ENCODE measurements at regions not wholly inside any gene's neighbourhood (a gene's known extent, or its start where the extent isn't known, plus 50 kb on each side); places are given as distances from the start of the nearest gene placed in this dataset.

- H3K79me2 ChIP-seq (ENCODE audit: low read length), result no peaks in the 10 kb centered on the region
- H3K9ac ChIP-seq (ENCODE audit: low read length), result no peak overlapping the region
- intact Hi-C loops (cut with micrococcal nuclease), result no loop called here
- no peak for DNase-seq
- H3K9me3 ChIP-seq (ENCODE audit: low read length), result peaks cover 14% of the 10 kb centered on the region; the same call in 1 of the 2 replicates
- no peak overlapping the region for H3K4me3 ChIP-seq (ENCODE audit: low read length)
- ChIA-PET POLR2A (ENCODE audit: unreplicated experiment) (no interaction called here), CTCF (no interaction called here)
- no peak overlapping the region for H3K27ac ChIP-seq (ENCODE audit: low read length)
- TF ChIP-seq EZH2 (IDR thresholded peaks at IDR 0.05; ENCODE audit: low read length, unreplicated experiment) (no peak), CTCF (conservative IDR thresholded peaks at IDR 0.05; ENCODE audit: low read depth, low read length) (no peak), EZH2phosphoT487 (IDR thresholded peaks at IDR 0.05; ENCODE audit: borderline replicate concordance, low read length) (no peak)
- H3K36me3 ChIP-seq (ENCODE audit: low read depth, low read length), result no peaks in the 10 kb centered on the region
- no peaks in the 10 kb centered on the region for H3K4me1 ChIP-seq (ENCODE audit: insufficient read depth, low read length)
- no TSS peak for BruUV-seq (replicated peaks)
- no peaks in the 10 kb centered on the region for H3F3A ChIP-seq (ENCODE audit: low read length, unreplicated experiment)
- H2AFZ ChIP-seq (ENCODE audit: low read length), result no peak overlapping the region
- no peak for ATAC-seq
- no peaks in the 10 kb centered on the region for H3K9me2 ChIP-seq (replicated peaks; ENCODE audit: low read length)
- H3K27me3 ChIP-seq (ENCODE audit: low read length), result no peaks in the 10 kb centered on the region
- H4K20me1 ChIP-seq (ENCODE audit: low read length), result no peaks in the 10 kb centered on the region
- no peak overlapping the region for H3K4me2 ChIP-seq (ENCODE audit: low read length)
Measured at GRCh38 chr3:73271-73670, 123.3 kb upstream of the CHL1 start.

GRCh38 chr3:74676-75243, 121.8 kb upstream of the CHL1 start:
- no peaks in the 10 kb centered on the region for H3K79me2 ChIP-seq (ENCODE audit: low read length)
- no peak for TF ChIP-seq EZH2phosphoT487 (IDR thresholded peaks at IDR 0.05; ENCODE audit: borderline replicate concordance, low read length)
- TF ChIP-seq EZH2 (IDR thresholded peaks at IDR 0.05; ENCODE audit: low read length, unreplicated experiment), result no peak
- no peak for TF ChIP-seq CTCF (conservative IDR thresholded peaks at IDR 0.05; ENCODE audit: low read depth, low read length)
- H3K27ac ChIP-seq (ENCODE audit: low read length), result no peak overlapping the region
- BruUV-seq (replicated peaks), result no TSS peak
- no peaks in the 10 kb centered on the region for H3K36me3 ChIP-seq (ENCODE audit: low read depth, low read length)
- H3F3A ChIP-seq (ENCODE audit: low read length, unreplicated experiment), result no peaks in the 10 kb centered on the region
- DNase-seq (no peak), ATAC-seq (no peak)
- no peak overlapping the region for H2AFZ ChIP-seq (ENCODE audit: low read length)
- no peaks in the 10 kb centered on the region for H3K4me1 ChIP-seq (ENCODE audit: insufficient read depth, low read length)
- H3K4me2 ChIP-seq (ENCODE audit: low read length), result no peak overlapping the region
- ChIA-PET POLR2A (ENCODE audit: unreplicated experiment) (no interaction called here), CTCF (no interaction called here)
- H3K9me3 ChIP-seq (ENCODE audit: low read length), result peaks cover 23% of the 10 kb centered on the region; the same call in 1 of the 2 replicates
- no peaks in the 10 kb centered on the region for H3K27me3 ChIP-seq (ENCODE audit: low read length)
- H3K4me3 ChIP-seq (ENCODE audit: low read length), result no peak overlapping the region
- intact Hi-C loops (cut with micrococcal nuclease), result no loop called here
- no peaks in the 10 kb centered on the region for H3K9me2 ChIP-seq (replicated peaks; ENCODE audit: low read length)
- H3K9ac ChIP-seq (ENCODE audit: low read length), result no peak overlapping the region
- H4K20me1 ChIP-seq (ENCODE audit: low read length), result no peaks in the 10 kb centered on the region

GRCh38 chr3:75260-75659, 121.3 kb upstream of the CHL1 start:
- H2AFZ ChIP-seq (ENCODE audit: low read length), result no peak overlapping the region

More at GRCh38 chr3:75260-75659, 121.3 kb upstream of the CHL1 start:
- no peaks in the 10 kb centered on the region for H3K4me1 ChIP-seq (ENCODE audit: insufficient read depth, low read length)
- ATAC-seq (no peak), DNase-seq (no peak)
- CTCF ChIA-PET, result no interaction called here
- H3K36me3 ChIP-seq (ENCODE audit: low read depth, low read length), result no peaks in the 10 kb centered on the region
- no peak overlapping the region for H3K27ac ChIP-seq (ENCODE audit: low read length)
- no peaks in the 10 kb centered on the region for H4K20me1 ChIP-seq (ENCODE audit: low read length)
- no peaks in the 10 kb centered on the region for H3K79me2 ChIP-seq (ENCODE audit: low read length)
- TF ChIP-seq CTCF (conservative IDR thresholded peaks at IDR 0.05; ENCODE audit: low read depth, low read length), result no peak
- no peak for TF ChIP-seq EZH2phosphoT487 (IDR thresholded peaks at IDR 0.05; ENCODE audit: borderline replicate concordance, low read length)
- TF ChIP-seq EZH2 (IDR thresholded peaks at IDR 0.05; ENCODE audit: low read length, unreplicated experiment), result no peak
- H3K4me3 ChIP-seq (ENCODE audit: low read length), result no peak overlapping the region
- BruUV-seq (replicated peaks), result no TSS peak
- H3K4me2 ChIP-seq (ENCODE audit: low read length), result no peak overlapping the region
- intact Hi-C loops (cut with micrococcal nuclease), result no loop called here
- H3K9ac ChIP-seq (ENCODE audit: low read length), result no peak overlapping the region
- H3K9me3 ChIP-seq (ENCODE audit: low read length), result peaks cover 25% of the 10 kb centered on the region
- H3F3A ChIP-seq (ENCODE audit: low read length, unreplicated experiment), result no peaks in the 10 kb centered on the region
- H3K9me2 ChIP-seq (replicated peaks; ENCODE audit: low read length), result no peaks in the 10 kb centered on the region
- POLR2A ChIA-PET (ENCODE audit: unreplicated experiment), result no interaction called here
- no peaks in the 10 kb centered on the region for H3K27me3 ChIP-seq (ENCODE audit: low read length)
